ENCODE measurements at regions not wholly inside any gene's neighbourhood (a gene's known extent, or its start where the extent isn't known, plus 50 kb on each side); places are given as distances from the start of the nearest gene placed in this dataset.

GRCh38 chr19:13621413-13621812 lies 115.1 kb upstream of the CACNA1A start:
- H3K4me3 ChIP-seq = no peak overlapping the region
- no peaks in the 10 kb centered on the region for H3K36me3 ChIP-seq (replicated peaks; ENCODE audit: insufficient read depth, low read depth)
- no peaks in the 10 kb centered on the region for H4K20me1 ChIP-seq (ENCODE audit: insufficient read depth, poor library complexity, severe bottlenecking)
- TF ChIP-seq EZH2phosphoT487 (IDR thresholded peaks at IDR 0.05; ENCODE audit: low read depth, severe bottlenecking, unreplicated experiment) (no peak), CTCF (IDR thresholded peaks at IDR 0.05; ENCODE audit: poor library complexity) (no peak), EZH2 (IDR thresholded peaks at IDR 0.05; ENCODE audit: borderline replicate concordance) (no peak)
- no peaks in the 10 kb centered on the region for H3K4me1 ChIP-seq (ENCODE audit: insufficient read depth)
- H2AFZ ChIP-seq = no peak overlapping the region
- no peaks in the 10 kb centered on the region for H3K79me2 ChIP-seq
- peaks cover 44% of the 10 kb centered on the region for H3K27me3 ChIP-seq
- WGBS (ENCODE audit: low lambda C conversion rate, missing lambda C conversion rate) = 70% methylated on average over 6 of the region's 6 CpGs
- no peak for DNase-seq (ENCODE audit: low spot score)
- H3K27ac ChIP-seq = no peak overlapping the region
- H3K9me3 ChIP-seq (ENCODE audit: low read depth) = no peaks in the 10 kb centered on the region
- no peak overlapping the region for H3K4me2 ChIP-seq
- H3K9me2 ChIP-seq (replicated peaks; ENCODE audit: insufficient read depth) = no peaks in the 10 kb centered on the region

- no peak for DNase-seq (ENCODE audit: low spot score)
- Histone ChIP-seq H3K9me2 (replicated peaks; ENCODE audit: insufficient read depth) (no peaks in the 10 kb centered on the region), H3K27me3 (peaks cover 30% of the 10 kb centered on the region), H3K9me3 (ENCODE audit: low read depth) (no peaks in the 10 kb centered on the region), H4K20me1 (ENCODE audit: insufficient read depth, poor library complexity, severe bottlenecking) (no peaks in the 10 kb centered on the region), H3K4me3 (no peak overlapping the region), H3K4me1 (ENCODE audit: insufficient read depth) (no peaks in the 10 kb centered on the region), H2AFZ (no peak overlapping the region), H3K79me2 (no peaks in the 10 kb centered on the region), H3K4me2 (no peak overlapping the region), H3K36me3 (replicated peaks; ENCODE audit: insufficient read depth, low read depth) (no peaks in the 10 kb centered on the region), H3K27ac (no peak overlapping the region)
- no peak for TF ChIP-seq EZH2 (IDR thresholded peaks at IDR 0.05; ENCODE audit: borderline replicate concordance)
These were observed 112.9 kb upstream of the CACNA1A start for GRCh38 chr19:13619203-13619632.

- TF ChIP-seq EZH2phosphoT487 (IDR thresholded peaks at IDR 0.05; ENCODE audit: low read depth, severe bottlenecking, unreplicated experiment) (no peak), CTCF (IDR thresholded peaks at IDR 0.05; ENCODE audit: poor library complexity) (no peak)
- DNase-seq (ENCODE audit: low spot score) = no peak
- Histone ChIP-seq H3K27me3 (peaks cover 11% of the 10 kb centered on the region), H3K79me2 (no peaks in the 10 kb centered on the region), H3K4me2 (no peak overlapping the region), H4K20me1 (ENCODE audit: insufficient read depth, poor library complexity, severe bottlenecking) (no peaks in the 10 kb centered on the region), H3K4me3 (no peak overlapping the region), H3K9me3 (ENCODE audit: low read depth) (no peaks in the 10 kb centered on the region), H3K36me3 (replicated peaks; ENCODE audit: insufficient read depth, low read depth) (no peaks in the 10 kb centered on the region), H3K27ac (no peak overlapping the region), H3K9me2 (replicated peaks; ENCODE audit: insufficient read depth) (no peaks in the 10 kb centered on the region), H3K4me1 (ENCODE audit: insufficient read depth) (no peaks in the 10 kb centered on the region), H2AFZ (no peak overlapping the region)
- WGBS (ENCODE audit: low lambda C conversion rate, missing lambda C conversion rate) = 78% methylated on average over 9 of the region's 9 CpGs
These were observed 109.6 kb upstream of the CACNA1A start for GRCh38 chr19:13615890-13616289.

- Histone ChIP-seq H3K4me3 (no peak overlapping the region), H3K36me3 (replicated peaks; ENCODE audit: insufficient read depth, low read depth) (no peaks in the 10 kb centered on the region), H3K4me1 (ENCODE audit: insufficient read depth) (no peaks in the 10 kb centered on the region), H3K9me2 (replicated peaks; ENCODE audit: insufficient read depth) (no peaks in the 10 kb centered on the region), H3K79me2 (no peaks in the 10 kb centered on the region), H2AFZ (no peak overlapping the region), H3K27ac (no peak overlapping the region), H4K20me1 (ENCODE audit: insufficient read depth, poor library complexity, severe bottlenecking) (no peaks in the 10 kb centered on the region), H3K9me3 (ENCODE audit: low read depth) (no peaks in the 10 kb centered on the region), H3K4me2 (no peak overlapping the region), H3K27me3 (peaks cover 5% of the 10 kb centered on the region)
- DNase-seq (ENCODE audit: low spot score) = no peak
- WGBS (ENCODE audit: low lambda C conversion rate, missing lambda C conversion rate) = 80% methylated on average over 13 of the region's 13 CpGs
- TF ChIP-seq EZH2phosphoT487 (IDR thresholded peaks at IDR 0.05; ENCODE audit: low read depth, severe bottlenecking, unreplicated experiment) (no peak), EZH2 (IDR thresholded peaks at IDR 0.05; ENCODE audit: borderline replicate concordance) (no peak), CTCF (IDR thresholded peaks at IDR 0.05; ENCODE audit: poor library complexity) (no peak)
These were observed 107.2 kb upstream of the CACNA1A start for GRCh38 chr19:13613447-13613846.

Measured in hepatocyte (in vitro differentiated cells).